22Rv1 (cell line): ENCODE measurements at regions not wholly inside any gene's neighbourhood (a gene's known extent, or its start where the extent isn't known, plus 50 kb on each side); places are given as distances from the start of the nearest gene placed in this dataset.

Experiments used
- ZFX ChIP-seq: fragments of 450-650 bp; IDR thresholded peaks from 2 replicates; pipeline ENCODE4 v1.6.1; 2017; ENCODE audit warnings: antibody characterized with exemption, borderline replicate concordance
- TF ChIP-seq, protein P1 (sequence below): fragments of 450-650 bp; IDR thresholded peaks from 2 replicates; pipeline ENCODE4 v1.5.1; 2017; ENCODE audit warnings: mild to moderate bottlenecking

DNA sequence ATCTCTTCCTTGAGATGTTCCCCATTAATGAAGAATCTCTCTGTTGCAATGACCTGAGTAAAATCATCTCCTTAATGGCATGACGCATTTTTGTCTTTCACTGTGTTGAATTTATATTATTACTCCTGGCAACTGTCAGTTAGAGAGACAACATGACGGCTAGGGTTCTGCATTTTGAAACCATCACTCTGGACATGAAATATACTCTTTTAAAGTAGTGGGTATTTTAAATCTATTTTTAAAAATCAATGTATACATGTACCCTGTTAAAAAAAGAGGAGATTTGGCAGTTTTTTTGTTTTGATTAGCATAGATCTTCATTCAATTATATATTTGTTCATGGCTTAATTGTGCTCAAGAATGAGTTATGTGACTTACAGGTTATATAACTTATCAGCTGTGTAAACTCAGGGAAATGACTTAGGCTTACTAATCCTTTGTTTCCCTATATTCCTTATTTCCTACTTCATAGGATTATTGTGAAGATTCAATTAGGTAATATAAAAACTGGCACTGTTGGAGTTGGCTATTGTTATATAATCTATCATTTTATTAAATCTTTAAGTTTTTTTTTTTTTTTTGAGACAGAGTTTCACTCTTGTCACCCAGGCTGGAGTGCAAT, 632.0 kb upstream of the SPRY2 start:
- TF ChIP-seq, protein P1, sequence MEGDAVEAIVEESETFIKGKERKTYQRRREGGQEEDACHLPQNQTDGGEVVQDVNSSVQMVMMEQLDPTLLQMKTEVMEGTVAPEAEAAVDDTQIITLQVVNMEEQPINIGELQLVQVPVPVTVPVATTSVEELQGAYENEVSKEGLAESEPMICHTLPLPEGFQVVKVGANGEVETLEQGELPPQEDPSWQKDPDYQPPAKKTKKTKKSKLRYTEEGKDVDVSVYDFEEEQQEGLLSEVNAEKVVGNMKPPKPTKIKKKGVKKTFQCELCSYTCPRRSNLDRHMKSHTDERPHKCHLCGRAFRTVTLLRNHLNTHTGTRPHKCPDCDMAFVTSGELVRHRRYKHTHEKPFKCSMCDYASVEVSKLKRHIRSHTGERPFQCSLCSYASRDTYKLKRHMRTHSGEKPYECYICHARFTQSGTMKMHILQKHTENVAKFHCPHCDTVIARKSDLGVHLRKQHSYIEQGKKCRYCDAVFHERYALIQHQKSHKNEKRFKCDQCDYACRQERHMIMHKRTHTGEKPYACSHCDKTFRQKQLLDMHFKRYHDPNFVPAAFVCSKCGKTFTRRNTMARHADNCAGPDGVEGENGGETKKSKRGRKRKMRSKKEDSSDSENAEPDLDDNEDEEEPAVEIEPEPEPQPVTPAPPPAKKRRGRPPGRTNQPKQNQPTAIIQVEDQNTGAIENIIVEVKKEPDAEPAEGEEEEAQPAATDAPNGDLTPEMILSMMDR: no peak
- TF ChIP-seq ZFX: no peak
